ENCODE measurements at regions not wholly inside any gene's neighbourhood (a gene's known extent, or its start where the extent isn't known, plus 50 kb on each side); places are given as distances from the start of the nearest gene placed in this dataset.

DNA sequence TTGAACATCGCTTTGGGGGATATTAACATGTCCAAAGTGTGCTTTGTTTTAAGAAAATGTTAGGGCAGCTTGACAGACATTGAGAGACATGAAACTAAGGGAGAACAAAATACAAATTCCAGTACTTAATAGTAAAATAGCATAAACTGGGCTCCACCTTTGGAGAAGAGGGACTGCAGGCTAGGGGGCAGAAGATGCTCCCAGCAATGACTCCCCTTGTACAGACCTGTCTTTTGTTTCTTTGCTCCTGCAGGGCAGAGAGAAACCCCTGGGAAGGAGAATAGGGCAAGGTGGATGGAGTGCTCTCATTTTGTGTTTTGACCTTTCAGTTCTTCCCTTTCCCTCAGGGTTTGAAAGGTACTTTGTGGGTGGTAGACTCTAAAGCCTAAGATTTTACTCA, 115.6 kb upstream of the PLCB4 start:
- Histone ChIP-seq H3K4me2 (ENCODE audit: low read length) (no peak overlapping the region), H3K4ac (ENCODE audit: low read depth, low read length) (no peak overlapping the region), H2BK12ac (ENCODE audit: low read length) (no peak overlapping the region), H3K36me3 (ENCODE audit: control insufficient read depth in 1 of 2, insufficient read depth in 2 of 2, low read length in 2 of 2) (no peaks in the 10 kb centered on the region), H3K79me1 (ENCODE audit: low read length) (no peaks in the 10 kb centered on the region), H3K9ac (ENCODE audit: low read length) (no peak overlapping the region), H3K23ac (ENCODE audit: low read length) (no peak overlapping the region), H4K91ac (ENCODE audit: low read depth, low read length) (no peak overlapping the region), H2BK5ac (ENCODE audit: low read depth, low read length, poor library complexity) (no peak overlapping the region), H2AK5ac (ENCODE audit: low read length) (no peak overlapping the region), H4K8ac (ENCODE audit: low read depth, low read length) (no peak overlapping the region), H3K4me1 (ENCODE audit: control insufficient read depth in 1 of 2, insufficient read depth in 2 of 2, low read length in 2 of 2) (no peaks in the 10 kb centered on the region), H2AFZ (ENCODE audit: insufficient read depth, low read length, poor library complexity) (no peak overlapping the region), H2BK120ac (ENCODE audit: insufficient read depth, low read length, poor library complexity) (no peak overlapping the region), H4K12ac (ENCODE audit: low read depth, low read length) (no peak overlapping the region), H3K18ac (ENCODE audit: low read length) (no peak overlapping the region), H3K27me3 (ENCODE audit: insufficient read depth, low read length) (no peaks in the 10 kb centered on the region), H3K9me3 (ENCODE audit: insufficient read depth, low read depth, low read length) (no peaks in the 10 kb centered on the region), H3K14ac (ENCODE audit: low read length) (no peak overlapping the region), H3K4me3 (ENCODE audit: low read depth, low read length) (no peak overlapping the region), H3K27ac (ENCODE audit: low read depth, low read length) (no peak overlapping the region), H3K79me2 (ENCODE audit: control insufficient read depth, insufficient read depth, low read length, poor library complexity) (no peaks in the 10 kb centered on the region)
- DNase-seq, result no peak
- WGBS (ENCODE audit: extremely low coverage, insufficient coverage, insufficient read length), result no CpG with 5 or more reads among the region's 1 CpG

DNA sequence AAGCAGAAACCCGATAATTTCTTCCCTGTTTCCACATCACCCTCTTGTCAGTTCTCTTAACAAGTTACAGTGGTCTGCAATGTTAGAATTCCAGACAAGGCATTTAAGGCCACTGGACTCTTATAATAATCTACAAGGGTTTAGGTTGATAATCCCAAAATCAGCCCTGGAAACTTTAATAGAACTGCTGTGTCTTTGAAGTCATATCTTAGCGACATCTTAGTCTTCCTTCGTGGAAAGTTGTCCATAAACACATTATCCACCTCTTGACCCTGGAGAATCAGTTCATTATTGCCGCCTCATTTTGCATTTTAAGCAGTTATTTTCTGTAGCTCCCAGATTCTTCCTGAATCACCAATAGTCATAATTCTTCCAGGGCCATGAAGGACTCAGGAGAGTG, 108.6 kb upstream of the PLCB4 start:
- H2BK12ac ChIP-seq (ENCODE audit: low read length), result no peak overlapping the region
- H2BK5ac ChIP-seq (ENCODE audit: low read depth, low read length, poor library complexity), result no peak overlapping the region
- H3K18ac ChIP-seq (ENCODE audit: low read length), result no peak overlapping the region
- H3K4ac ChIP-seq (ENCODE audit: low read depth, low read length), result no peak overlapping the region
- H3K4me1 ChIP-seq (ENCODE audit: control insufficient read depth in 1 of 2, insufficient read depth in 2 of 2, low read length in 2 of 2), result no peaks in the 10 kb centered on the region
- H3K4me2 ChIP-seq (ENCODE audit: low read length), result no peak overlapping the region
- H2AFZ ChIP-seq (ENCODE audit: insufficient read depth, low read length, poor library complexity), result no peak overlapping the region
- no peak overlapping the region for H4K91ac ChIP-seq (ENCODE audit: low read depth, low read length)
- no peak overlapping the region for H3K4me3 ChIP-seq (ENCODE audit: low read depth, low read length)
- no peak overlapping the region for H2AK5ac ChIP-seq (ENCODE audit: low read length)
- WGBS (ENCODE audit: extremely low coverage, insufficient coverage, insufficient read length), result no CpG with 5 or more reads among the region's 4 CpGs
- no peaks in the 10 kb centered on the region for H3K27me3 ChIP-seq (ENCODE audit: insufficient read depth, low read length)
- no peak overlapping the region for H3K27ac ChIP-seq (ENCODE audit: low read depth, low read length)
- H3K79me2 ChIP-seq (ENCODE audit: control insufficient read depth, insufficient read depth, low read length, poor library complexity), result no peaks in the 10 kb centered on the region
- H3K36me3 ChIP-seq (ENCODE audit: control insufficient read depth in 1 of 2, insufficient read depth in 2 of 2, low read length in 2 of 2), result no peaks in the 10 kb centered on the region
- no peak overlapping the region for H3K23ac ChIP-seq (ENCODE audit: low read length)
- no peak overlapping the region for H4K12ac ChIP-seq (ENCODE audit: low read depth, low read length)
- no peak overlapping the region for H2BK120ac ChIP-seq (ENCODE audit: insufficient read depth, low read length, poor library complexity)
- H3K14ac ChIP-seq (ENCODE audit: low read length), result no peak overlapping the region
- no peaks in the 10 kb centered on the region for H3K9me3 ChIP-seq (ENCODE audit: insufficient read depth, low read depth, low read length)
- no peaks in the 10 kb centered on the region for H3K79me1 ChIP-seq (ENCODE audit: low read length)
- DNase-seq, result no peak
- no peak overlapping the region for H4K8ac ChIP-seq (ENCODE audit: low read depth, low read length)
- H3K9ac ChIP-seq (ENCODE audit: low read length), result no peak overlapping the region

DNA sequence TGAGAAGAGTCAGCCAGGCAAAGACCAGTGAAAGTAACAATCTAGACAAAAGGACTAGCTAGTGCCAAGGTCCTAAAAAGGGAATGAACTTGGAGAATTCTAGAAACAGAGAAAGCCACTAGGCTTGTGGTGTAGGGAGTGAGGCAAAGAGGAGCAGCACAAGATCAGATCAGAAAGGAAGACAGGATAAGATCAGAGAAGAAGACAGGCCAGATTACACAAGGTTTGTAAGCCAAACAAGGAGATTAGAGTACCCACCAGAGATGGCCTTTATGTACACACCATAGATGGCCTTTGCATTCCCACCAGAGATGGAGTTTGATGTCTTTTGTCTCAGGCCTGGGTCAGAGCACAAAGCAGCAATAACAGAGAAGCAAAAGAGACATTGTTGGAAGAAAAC, 105.6 kb upstream of the PLCB4 start:
- H2BK12ac ChIP-seq (ENCODE audit: low read length), result no peak overlapping the region
- H2AFZ ChIP-seq (ENCODE audit: insufficient read depth, low read length, poor library complexity), result no peak overlapping the region
- no peak overlapping the region for H4K91ac ChIP-seq (ENCODE audit: low read depth, low read length)
- H3K9ac ChIP-seq (ENCODE audit: low read length), result no peak overlapping the region
- H2AK5ac ChIP-seq (ENCODE audit: low read length), result no peak overlapping the region
- H2BK120ac ChIP-seq (ENCODE audit: insufficient read depth, low read length, poor library complexity), result no peak overlapping the region
- H4K12ac ChIP-seq (ENCODE audit: low read depth, low read length), result no peak overlapping the region
- no peak for DNase-seq
- no peak overlapping the region for H2BK5ac ChIP-seq (ENCODE audit: low read depth, low read length, poor library complexity)
- no peaks in the 10 kb centered on the region for H3K79me2 ChIP-seq (ENCODE audit: control insufficient read depth, insufficient read depth, low read length, poor library complexity)
- no peaks in the 10 kb centered on the region for H3K79me1 ChIP-seq (ENCODE audit: low read length)
- no peaks in the 10 kb centered on the region for H3K36me3 ChIP-seq (ENCODE audit: control insufficient read depth in 1 of 2, insufficient read depth in 2 of 2, low read length in 2 of 2)
- no peak overlapping the region for H3K4ac ChIP-seq (ENCODE audit: low read depth, low read length)
- H3K27ac ChIP-seq (ENCODE audit: low read depth, low read length), result no peak overlapping the region
- no peaks in the 10 kb centered on the region for H3K27me3 ChIP-seq (ENCODE audit: insufficient read depth, low read length)
- no peaks in the 10 kb centered on the region for H3K4me1 ChIP-seq (ENCODE audit: control insufficient read depth in 1 of 2, insufficient read depth in 2 of 2, low read length in 2 of 2)
- no peak overlapping the region for H3K4me2 ChIP-seq (ENCODE audit: low read length)
- H3K23ac ChIP-seq (ENCODE audit: low read length), result no peak overlapping the region
- H4K8ac ChIP-seq (ENCODE audit: low read depth, low read length), result no peak overlapping the region
- no peak overlapping the region for H3K14ac ChIP-seq (ENCODE audit: low read length)
- no peak overlapping the region for H3K18ac ChIP-seq (ENCODE audit: low read length)
- no peaks in the 10 kb centered on the region for H3K9me3 ChIP-seq (ENCODE audit: insufficient read depth, low read depth, low read length)
- no peak overlapping the region for H3K4me3 ChIP-seq (ENCODE audit: low read depth, low read length)

GRCh38 chr20:8964959-8965562, 103.8 kb upstream of the PLCB4 start:
- H3K4me2 ChIP-seq (ENCODE audit: low read length), result no peak overlapping the region
- H3K27me3 ChIP-seq (ENCODE audit: insufficient read depth, low read length), result no peaks in the 10 kb centered on the region
- no peaks in the 10 kb centered on the region for H3K79me2 ChIP-seq (ENCODE audit: control insufficient read depth, insufficient read depth, low read length, poor library complexity)
- no CpG with 5 or more reads among the region's 5 CpGs for WGBS (ENCODE audit: extremely low coverage, insufficient coverage, insufficient read length)
- no peak overlapping the region for H2AFZ ChIP-seq (ENCODE audit: insufficient read depth, low read length, poor library complexity)
- H4K91ac ChIP-seq (ENCODE audit: low read depth, low read length), result no peak overlapping the region
- no peak overlapping the region for H3K4ac ChIP-seq (ENCODE audit: low read depth, low read length)
- no peak overlapping the region for H3K4me3 ChIP-seq (ENCODE audit: low read depth, low read length)
- no peak overlapping the region for H2BK120ac ChIP-seq (ENCODE audit: insufficient read depth, low read length, poor library complexity)
- H3K9ac ChIP-seq (ENCODE audit: low read length), result no peak overlapping the region
- H2BK5ac ChIP-seq (ENCODE audit: low read depth, low read length, poor library complexity), result no peak overlapping the region
- no peak overlapping the region for H4K12ac ChIP-seq (ENCODE audit: low read depth, low read length)
- no peaks in the 10 kb centered on the region for H3K79me1 ChIP-seq (ENCODE audit: low read length)
- DNase-seq, result no peak
- no peak overlapping the region for H3K14ac ChIP-seq (ENCODE audit: low read length)
- no peak overlapping the region for H2AK5ac ChIP-seq (ENCODE audit: low read length)
- no peaks in the 10 kb centered on the region for H3K9me3 ChIP-seq (ENCODE audit: insufficient read depth, low read depth, low read length)
- H3K23ac ChIP-seq (ENCODE audit: low read length), result no peak overlapping the region
- no peak overlapping the region for H3K27ac ChIP-seq (ENCODE audit: low read depth, low read length)
- no peaks in the 10 kb centered on the region for H3K4me1 ChIP-seq (ENCODE audit: control insufficient read depth in 1 of 2, insufficient read depth in 2 of 2, low read length in 2 of 2)
- no peak overlapping the region for H3K18ac ChIP-seq (ENCODE audit: low read length)
- H4K8ac ChIP-seq (ENCODE audit: low read depth, low read length), result no peak overlapping the region
- H2BK12ac ChIP-seq (ENCODE audit: low read length), result no peak overlapping the region
- H3K36me3 ChIP-seq (ENCODE audit: control insufficient read depth in 1 of 2, insufficient read depth in 2 of 2, low read length in 2 of 2), result no peaks in the 10 kb centered on the region

All from trophoblast cell (in vitro differentiated cells and primary cell).